H1 (cell line): ENCODE measurements at regions not wholly inside any gene's neighbourhood (a gene's known extent, or its start where the extent isn't known, plus 50 kb on each side); places are given as distances from the start of the nearest gene placed in this dataset.

Experiments
- CTCF ChIA-PET: fragments of 300-600 bp; sonication (Branson Sonifier 250); formaldehyde crosslinking; loops from one replicate; lab custom pipeline; 2021; ENCODE audit not compliant: partially characterized antibody; lab: Charles Lee
- POLR2A ChIA-PET: fragments of 300-600 bp; sonication (Branson Sonifier 250); formaldehyde crosslinking; loops from one replicate; lab custom pipeline; 2021; ENCODE audit warnings: inconsistent platforms; ENCODE audit not compliant: partially characterized antibody; lab: Charles Lee
- DNase-seq, 2 experiments: peaks; one replicate each; pipeline versions ENCODE4 v3.0.0 to v3.0.0-alpha.2; 2010 to 2022; ENCODE audit warnings: low spot score in 2 of 2, low read depth in 1 of 2, mixed read lengths in 1 of 2
- FAIRE-seq: peaks from 2 replicates; lab custom pipeline; 2011; peaks lifted over from hg19 to GRCh38; lab: Jason Lieb, UNC
- H2AFZ ChIP-seq: 2 replicates; pipeline ENCODE4 v1.8.1; 2012; ENCODE audit warnings: low read length, inconsistent platforms
- H2AK5ac ChIP-seq: 2 replicates; pipeline ENCODE4 v1.6.1; 2013; ENCODE audit warnings: low read depth, low read length
- H2BK120ac ChIP-seq: replicated peaks from 2 replicates; pipeline ENCODE3; 2013; ENCODE audit warnings: low read depth, low read length, inconsistent platforms
- H2BK12ac ChIP-seq: 2 replicates; pipeline ENCODE4 v1.6.1; 2013; ENCODE audit warnings: low read depth, low read length
- H2BK15ac ChIP-seq: 2 replicates; pipeline ENCODE4 v1.6.1; 2013; ENCODE audit warnings: low read length
- H2BK20ac ChIP-seq: 2 replicates; pipeline ENCODE4 v1.6.1; 2013; ENCODE audit warnings: low read length
- H2BK5ac ChIP-seq: 2 replicates; pipeline ENCODE4 v1.6.1; 2013; ENCODE audit warnings: low read depth, low read length
- H3K14ac ChIP-seq: 2 replicates; pipeline ENCODE4 v1.6.1; 2013; ENCODE audit warnings: inconsistent platforms; ENCODE audit not compliant: insufficient read length
- H3K18ac ChIP-seq: 2 replicates; pipeline ENCODE4 v1.6.1; 2013; ENCODE audit warnings: low read length; ENCODE audit errors: extremely low read depth
- H3K23ac ChIP-seq: 2 replicates; pipeline ENCODE4 v1.6.1; 2013; ENCODE audit warnings: inconsistent platforms; ENCODE audit not compliant: insufficient read length
- H3K23me2 ChIP-seq: 2 replicates; pipeline ENCODE4 v1.6.1; 2013; ENCODE audit warnings: low read depth, low read length
- H3K27ac ChIP-seq: 2 replicates; pipeline ENCODE4 v1.6.1; 2011; ENCODE audit warnings: low read depth, low read length, inconsistent platforms
- H3K27me3 ChIP-seq, 4 experiments: replicated peaks in 1 of 4; 1 replicate in 1 of 4; 2 replicates in 3 of 4; pipeline versions ENCODE4 v1.6.1 to v1.8.1; 2011 to 2013; ENCODE audit warnings: low read length in 3 of 4, mild to moderate bottlenecking in 3 of 4, inconsistent platforms in 2 of 4, mixed read lengths in 2 of 4, moderate library complexity in 1 of 4; ENCODE audit not compliant: control insufficient read depth in 3 of 4, insufficient read depth in 3 of 4; ENCODE audit errors: extremely low read depth in 1 of 4
- H3K36me3 ChIP-seq, 4 experiments: 2 replicates each; pipeline versions ENCODE4 v1.6.1 to v1.8.1; 2011 to 2013; ENCODE audit warnings: mild to moderate bottlenecking in 4 of 4, low read length in 3 of 4, moderate library complexity in 2 of 4, control low read depth in 1 of 4, inconsistent platforms in 1 of 4; ENCODE audit not compliant: insufficient read depth in 4 of 4, control insufficient read depth in 2 of 4
- H3K4ac ChIP-seq: replicated peaks from 2 replicates; pipeline ENCODE3; 2013; ENCODE audit warnings: low read length, low read depth, mixed read lengths, inconsistent platforms; ENCODE audit not compliant: insufficient read length
- H3K4me1 ChIP-seq, 4 experiments: replicated peaks in 1 of 4; 1 replicate in 1 of 4; 2 replicates in 3 of 4; pipeline versions ENCODE4 v1.6.1 to v1.8.1; 2011 to 2013; ENCODE audit warnings: low read length in 3 of 4, inconsistent platforms in 2 of 4, mixed read lengths in 1 of 4; ENCODE audit not compliant: insufficient read depth in 4 of 4, control insufficient read depth in 3 of 4
- H3K4me2 ChIP-seq, 2 experiments: 2 replicates each; pipeline versions ENCODE4 v1.6.1 to v1.8.1; 2011 to 2013; ENCODE audit warnings: low read depth in 2 of 2, low read length in 2 of 2, control low read depth in 1 of 2, inconsistent platforms in 1 of 2, mild to moderate bottlenecking in 1 of 2; ENCODE audit not compliant: insufficient read depth in 1 of 2
- H3K4me3 ChIP-seq, 4 experiments: fragments of 200-600, 300-600 bp in 1 of 4; sonication (generic), shearing (Covaris generic), sonication (Bioruptor Twin) in 1 of 4; 2 replicates each; pipeline versions ENCODE4 v1.5.1 to v1.8.1; 2011 to 2016; ENCODE audit warnings: low read length in 4 of 4, low read depth in 3 of 4, control low read depth in 2 of 4, inconsistent platforms in 2 of 4, mild to moderate bottlenecking in 2 of 4, mixed read lengths in 1 of 4, moderate library complexity in 1 of 4; ENCODE audit not compliant: insufficient read depth in 2 of 4; ENCODE audit errors: extremely low read depth in 1 of 4
- H3K56ac ChIP-seq: replicated peaks from 2 replicates; pipeline ENCODE3; 2013; ENCODE audit warnings: low read depth, mild to moderate bottlenecking, mixed read lengths, low read length, inconsistent platforms; ENCODE audit not compliant: insufficient read length
- H3K79me1 ChIP-seq: 2 replicates; pipeline ENCODE4 v1.6.1; 2013; ENCODE audit warnings: low read depth, low read length, control low read depth
- H3K79me2 ChIP-seq, 2 experiments: 2 replicates each; pipeline versions ENCODE4 v1.6.1 to v1.8.1; 2012 to 2013; ENCODE audit warnings: low read length in 2 of 2, mild to moderate bottlenecking in 2 of 2, inconsistent platforms in 1 of 2; ENCODE audit not compliant: insufficient read depth in 2 of 2, control insufficient read depth in 1 of 2
- H3K9ac ChIP-seq, 4 experiments: replicated peaks in 1 of 4; 1 replicate in 1 of 4; 2 replicates in 3 of 4; pipeline versions ENCODE4 v1.6.1 to v1.8.1; 2011 to 2013; ENCODE audit warnings: low read depth in 3 of 4, low read length in 3 of 4, control low read depth in 2 of 4, mild to moderate bottlenecking in 2 of 4, moderate library complexity in 2 of 4, inconsistent platforms in 1 of 4; ENCODE audit errors: extremely low read depth in 1 of 4
- H3K9me3 ChIP-seq, 2 experiments: 2 replicates each; pipeline versions ENCODE4 v1.6.1 to v1.8.1; 2012 to 2013; ENCODE audit warnings: mild to moderate bottlenecking in 2 of 2, moderate library complexity in 2 of 2, control low read depth in 1 of 2, inconsistent platforms in 1 of 2, low read depth in 1 of 2, low read length in 1 of 2, mixed read lengths in 1 of 2; ENCODE audit not compliant: insufficient read depth in 2 of 2
- H4K20me1 ChIP-seq, 2 experiments: replicated peaks in 1 of 2; 2 replicates each; pipeline versions ENCODE3 to v1.8.1; 2011 to 2013; ENCODE audit warnings: inconsistent platforms in 2 of 2, low read length in 2 of 2, mild to moderate bottlenecking in 1 of 2; ENCODE audit not compliant: insufficient read depth in 2 of 2, control insufficient read depth in 1 of 2
- H4K5ac ChIP-seq: 2 replicates; pipeline ENCODE4 v1.6.1; 2013; ENCODE audit warnings: low read length, low read depth, mixed read lengths, inconsistent platforms; ENCODE audit not compliant: insufficient read length
- H4K8ac ChIP-seq: 2 replicates; pipeline ENCODE4 v1.8.0; 2013; ENCODE audit warnings: mild to moderate bottlenecking, moderate library complexity, low read length, inconsistent platforms; ENCODE audit not compliant: insufficient read depth; ENCODE audit errors: extremely low read depth
- H4K91ac ChIP-seq: replicated peaks from 2 replicates; pipeline ENCODE3; 2013; ENCODE audit warnings: low read length, mixed read lengths, inconsistent platforms; ENCODE audit not compliant: insufficient read length
- BRCA1 ChIP-seq: IDR thresholded peaks from 2 replicates; pipeline ENCODE4 v1.6.1; 2012; ENCODE audit warnings: low read depth, low read length, improper control_type of control experiment
- CHD1 ChIP-seq: IDR thresholded peaks from 2 replicates; pipeline ENCODE4 v1.6.1; 2012; ENCODE audit warnings: low read depth, low read length, improper control_type of control experiment
- CHD2 ChIP-seq: IDR thresholded peaks from 2 replicates; pipeline ENCODE4 v1.6.1; 2012; ENCODE audit warnings: low read length, improper control_type of control experiment
- EGR1 ChIP-seq: IDR thresholded peaks from 2 replicates; pipeline ENCODE4 v1.6.1; 2011; ENCODE audit warnings: low read depth, low read length, borderline replicate concordance
- EP300 ChIP-seq, 2 experiments: IDR thresholded peaks; 1 replicate in 1 of 2; 2 replicates in 1 of 2; pipeline ENCODE4 v1.6.1; 2011 to 2012; ENCODE audit warnings: low read depth in 2 of 2, low read length in 2 of 2, mild to moderate bottlenecking in 2 of 2, borderline replicate concordance in 1 of 2, inconsistent platforms in 1 of 2, moderate library complexity in 1 of 2
- EZH2 ChIP-seq: fragments of 200-600 bp; sonication (generic); IDR thresholded peaks from 2 replicates; pipeline ENCODE4 v1.7.1; 2012; ENCODE audit warnings: low read depth, mild to moderate bottlenecking, moderate library complexity, low read length, inconsistent platforms; ENCODE audit not compliant: severe bottlenecking
- HDAC6 ChIP-seq: IDR thresholded peaks from one replicate; pipeline ENCODE4 v1.7.1; 2012; ENCODE audit warnings: low read depth, mild to moderate bottlenecking, inconsistent platforms, low read length, moderate library complexity
- KDM1A ChIP-seq: fragments of 200-600, 300-600 bp; sonication (generic); IDR thresholded peaks from 2 replicates; pipeline ENCODE4 v1.7.1; 2016; ENCODE audit warnings: mild to moderate bottlenecking, low read length, borderline replicate concordance
- NANOG ChIP-seq: IDR thresholded peaks from 2 replicates; pipeline ENCODE4 v1.6.1; 2011; ENCODE audit warnings: low read length, low read depth, mild to moderate bottlenecking, inconsistent platforms; ENCODE audit not compliant: insufficient read depth, poor library complexity, severe bottlenecking
- POLR2A ChIP-seq, 2 experiments: IDR thresholded peaks; 1 replicate in 1 of 2; 2 replicates in 1 of 2; pipeline ENCODE4 v1.6.1; 2011; ENCODE audit warnings: low read depth in 2 of 2, low read length in 2 of 2, mild to moderate bottlenecking in 2 of 2; ENCODE audit errors: control extremely low read depth in 1 of 2
- SP2 ChIP-seq: IDR thresholded peaks from 2 replicates; pipeline ENCODE4 v1.6.1; 2012; ENCODE audit warnings: mild to moderate bottlenecking, low read length, inconsistent platforms
- TAF1 ChIP-seq: IDR thresholded peaks from 2 replicates; pipeline ENCODE4 v1.6.1; 2011; ENCODE audit warnings: mild to moderate bottlenecking, low read depth, low read length
- WGBS, 2 experiments: shearing (Covaris generic) in 1 of 2; methylation state at CpG; one replicate each; pipeline versions ENCODE4 v1.1.6 to v1.1.7; 2013 to 2015; ENCODE audit warnings: low lambda C conversion rate in 2 of 2, mixed read lengths in 2 of 2, inconsistent platforms in 1 of 2, low coverage in 1 of 2, missing lambda C conversion rate in 1 of 2; ENCODE audit not compliant: insufficient replicate concordance in 2 of 2, insufficient coverage in 1 of 2, insufficient read length in 1 of 2; ENCODE audit errors: extremely low coverage in 1 of 2, missing lambda C conversion rate in 1 of 2; 5-methylcytosine and 5-hydroxymethylcytosine counted together
- TF ChIP-seq, protein P1 (sequence below), 3 experiments: IDR thresholded peaks; 1 replicate in 2 of 3; 2 replicates in 1 of 3; pipeline versions ENCODE4 v1.5.1 to v1.6.1; 2011; ENCODE audit warnings: low read length in 3 of 3, mild to moderate bottlenecking in 3 of 3, inconsistent platforms in 2 of 3, low read depth in 1 of 3, moderate library complexity in 1 of 3; ENCODE audit not compliant: insufficient read depth in 1 of 3; ENCODE audit errors: control extremely low read depth in 1 of 3

DNA sequence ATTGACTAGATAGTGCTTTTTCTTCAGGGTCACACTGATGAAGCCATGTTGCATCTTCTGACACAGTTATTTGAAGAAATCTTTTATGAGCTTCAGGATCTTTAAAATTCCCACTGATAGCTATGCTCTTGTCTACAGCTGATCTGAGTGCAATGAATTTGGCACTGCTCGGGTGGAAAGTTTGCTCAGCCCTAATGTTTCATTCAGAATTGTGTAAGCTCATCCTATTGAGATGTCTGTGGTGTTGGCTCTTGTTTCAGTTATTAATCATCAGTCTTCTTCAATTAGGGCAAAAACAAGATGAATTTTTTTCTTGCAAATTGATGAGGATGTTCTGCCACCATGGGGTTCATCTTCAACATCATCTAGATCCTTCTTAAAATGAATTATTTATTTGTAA is 1387.0 kb upstream of the RAG2 start:
- POLR2A ChIA-PET, result no interaction called here
- Histone ChIP-seq H3K4ac (no peak overlapping the region), H3K4me3 (no peak overlapping the region), H3K4me1 (no peaks in the 10 kb centered on the region), H3K18ac (no peak overlapping the region), H3K4me2 (no peak overlapping the region), H3K23me2 (no peaks in the 10 kb centered on the region), H3K56ac (no peak overlapping the region), H3K14ac (no peak overlapping the region), H3K27me3 (no peaks in the 10 kb centered on the region), H2AFZ (no peak overlapping the region), H4K8ac (no peak overlapping the region), H2BK5ac (no peak overlapping the region), H3K23ac (no peak overlapping the region), H3K79me1 (no peaks in the 10 kb centered on the region), H3K27ac (no peak overlapping the region), H2AK5ac (no peak overlapping the region), H3K79me2 (no peaks in the 10 kb centered on the region), H2BK12ac (no peak overlapping the region), H4K20me1 (no peaks in the 10 kb centered on the region), H3K9me3 (no peaks in the 10 kb centered on the region), H2BK120ac (no peak overlapping the region), H4K5ac (no peak overlapping the region), H2BK20ac (no peak overlapping the region), H4K91ac (no peak overlapping the region), H3K36me3 (no peaks in the 10 kb centered on the region), H2BK15ac (no peak overlapping the region), H3K9ac (no peak overlapping the region)
- 95% methylated on average over 1 of the region's 1 CpG; no CpG with 5 or more reads in 1 of the 2 experiments for WGBS, 2 experiments
- FAIRE-seq, result no peak
- no peak for DNase-seq
- CTCF ChIA-PET, result interaction anchor here (0.5 kb wide), 1 partner anchor 1040 kb away, joined by 3 read pairs; no protein-coding TSS in a partner anchor
- TF ChIP-seq CHD2, result no peak
- TF ChIP-seq, protein P1, sequence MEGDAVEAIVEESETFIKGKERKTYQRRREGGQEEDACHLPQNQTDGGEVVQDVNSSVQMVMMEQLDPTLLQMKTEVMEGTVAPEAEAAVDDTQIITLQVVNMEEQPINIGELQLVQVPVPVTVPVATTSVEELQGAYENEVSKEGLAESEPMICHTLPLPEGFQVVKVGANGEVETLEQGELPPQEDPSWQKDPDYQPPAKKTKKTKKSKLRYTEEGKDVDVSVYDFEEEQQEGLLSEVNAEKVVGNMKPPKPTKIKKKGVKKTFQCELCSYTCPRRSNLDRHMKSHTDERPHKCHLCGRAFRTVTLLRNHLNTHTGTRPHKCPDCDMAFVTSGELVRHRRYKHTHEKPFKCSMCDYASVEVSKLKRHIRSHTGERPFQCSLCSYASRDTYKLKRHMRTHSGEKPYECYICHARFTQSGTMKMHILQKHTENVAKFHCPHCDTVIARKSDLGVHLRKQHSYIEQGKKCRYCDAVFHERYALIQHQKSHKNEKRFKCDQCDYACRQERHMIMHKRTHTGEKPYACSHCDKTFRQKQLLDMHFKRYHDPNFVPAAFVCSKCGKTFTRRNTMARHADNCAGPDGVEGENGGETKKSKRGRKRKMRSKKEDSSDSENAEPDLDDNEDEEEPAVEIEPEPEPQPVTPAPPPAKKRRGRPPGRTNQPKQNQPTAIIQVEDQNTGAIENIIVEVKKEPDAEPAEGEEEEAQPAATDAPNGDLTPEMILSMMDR (IDR thresholded peaks at IDR 0.05; ENCODE audit: control extremely low read depth in 1 of 3, insufficient read depth in 1 of 3, low read depth in 1 of 3, low read length in 3 of 3), result no peak
- TF ChIP-seq EP300 (IDR thresholded peaks at IDR 0.05; ENCODE audit: borderline replicate concordance in 1 of 2, low read depth in 2 of 2, low read length in 2 of 2), result no peak
- TF ChIP-seq SP2, result no peak
- no peak for TF ChIP-seq EGR1
- no peak for TF ChIP-seq TAF1
- no peak for TF ChIP-seq KDM1A
- TF ChIP-seq BRCA1, result no peak
- TF ChIP-seq EZH2, result no peak
- no peak for TF ChIP-seq NANOG
- no peak for TF ChIP-seq HDAC6
- no peak for TF ChIP-seq POLR2A (IDR thresholded peaks at IDR 0.05; ENCODE audit: control extremely low read depth in 1 of 2, low read depth in 2 of 2, low read length in 2 of 2)
- TF ChIP-seq CHD1, result no peak
